ENCODE measurements at regions not wholly inside any gene's neighbourhood (a gene's known extent, or its start where the extent isn't known, plus 50 kb on each side); places are given as distances from the start of the nearest gene placed in this dataset.
"Not testable (repeated sequence)": the region's sequence is repeated elsewhere in the genome, so short reads cannot be mapped to it uniquely, and the experiment has no call there.

DNA sequence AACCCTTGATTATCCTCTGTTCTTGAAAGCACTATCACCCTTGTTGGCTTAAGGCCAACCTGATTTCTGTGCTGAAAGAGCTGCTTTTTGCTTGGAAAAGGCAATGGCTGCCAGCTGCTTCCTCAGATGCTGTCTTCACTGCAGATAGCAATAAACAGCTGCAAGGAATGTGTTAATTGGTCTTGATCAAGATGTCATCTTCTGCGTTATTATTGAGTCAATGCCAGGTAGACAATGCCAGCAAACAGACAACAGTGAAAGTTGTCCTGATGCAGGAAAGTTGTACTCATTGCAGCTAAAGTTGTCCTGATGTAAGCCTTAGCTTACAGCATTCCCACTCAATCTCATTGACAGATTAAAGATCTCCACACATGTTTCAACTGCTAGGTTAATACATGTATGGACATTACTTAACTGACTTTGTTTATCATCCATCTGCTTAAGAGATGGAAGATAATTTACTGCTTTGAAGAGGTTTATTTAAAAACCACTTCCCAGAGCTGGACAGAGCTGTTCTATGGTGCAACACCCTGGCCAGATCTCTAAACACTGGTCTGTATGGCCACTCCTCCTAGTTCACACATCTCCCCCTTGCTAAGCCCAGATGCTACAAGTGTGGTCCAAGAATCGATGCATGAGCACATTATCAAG lies 251.0 kb upstream of the MCTP2 start:
- Histone ChIP-seq H3K4me3 (no peak overlapping the region), H3K27ac (no peak overlapping the region)

- Histone ChIP-seq H3K4me3 (no peak overlapping the region), H3K27ac (no peak overlapping the region)
Measured at GRCh38 chr15:93974804-93975481, 256.4 kb upstream of the MCTP2 start.

- Histone ChIP-seq H3K4me3 (no peak overlapping the region), H3K27ac (no peak overlapping the region)
Measured at GRCh38 chr15:93973287-93973686, 258.1 kb upstream of the MCTP2 start.

- Histone ChIP-seq H3K4me3 (no peak overlapping the region), H3K27ac (no peak overlapping the region)
Measured at GRCh38 chr15:93968773-93969172, 262.6 kb upstream of the MCTP2 start.

DNA sequence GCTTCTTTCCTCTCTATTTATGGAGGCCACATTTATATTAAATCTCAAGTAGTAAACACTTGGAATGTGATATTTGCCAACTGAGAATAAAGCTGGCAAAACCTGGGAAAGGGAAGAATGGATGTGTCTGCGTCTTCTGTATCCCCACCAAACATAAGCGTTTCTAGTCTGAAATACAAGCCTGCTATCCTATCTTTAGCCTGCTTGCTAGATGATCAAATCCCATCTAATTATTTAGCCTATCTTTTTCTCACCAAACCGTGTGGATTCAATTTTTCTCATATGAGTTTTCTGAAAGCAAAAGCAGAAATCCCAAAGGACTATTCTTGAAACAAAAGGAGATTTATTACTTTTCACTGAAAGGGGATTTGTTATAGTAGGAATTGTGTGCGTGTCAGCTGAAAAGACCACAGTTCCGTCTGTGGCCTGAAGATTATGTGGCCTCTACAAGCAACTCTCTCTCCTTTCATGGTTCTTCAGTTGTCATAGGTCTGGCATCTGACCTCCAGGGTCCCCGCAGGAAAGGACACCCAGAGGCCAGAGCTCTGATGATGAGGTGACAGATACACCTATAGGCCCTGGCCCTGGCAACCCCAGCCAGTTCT lies 266.0 kb upstream of the MCTP2 start:
- H3K27ac ChIP-seq, result no peak overlapping the region
- no peak overlapping the region for H3K4me3 ChIP-seq

DNA sequence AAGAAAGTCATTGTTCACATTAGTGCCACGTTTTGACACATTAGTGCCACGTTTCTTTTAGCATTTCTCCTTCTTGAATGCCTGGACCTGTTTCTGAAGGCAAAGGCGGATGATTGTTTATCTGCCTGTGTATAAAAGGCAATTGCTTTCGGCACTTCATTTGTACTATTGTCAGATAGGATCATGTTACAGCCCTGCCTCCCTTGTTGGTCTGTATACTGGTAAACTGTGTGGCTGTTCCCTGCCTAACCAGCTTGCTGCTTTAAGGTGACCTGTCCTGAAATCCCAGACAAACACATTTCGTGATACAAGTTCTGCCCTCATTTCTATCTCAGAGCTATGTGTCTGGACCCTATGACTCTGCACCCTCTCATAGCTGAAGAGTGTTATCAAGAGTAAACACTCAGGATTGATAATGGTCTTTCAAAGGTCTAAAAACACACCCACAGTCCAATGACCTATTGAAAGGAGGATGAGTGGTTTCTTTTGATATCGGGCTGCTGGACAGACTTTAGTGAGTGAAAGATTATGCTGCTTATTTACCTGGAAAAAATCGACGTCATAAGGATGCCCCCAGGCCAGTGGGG lies 276.3 kb upstream of the MCTP2 start:
- H3K4me3 ChIP-seq, result no peak overlapping the region
- no peak overlapping the region for H3K27ac ChIP-seq

- Histone ChIP-seq H3K27ac (no peak overlapping the region), H3K4me3 (no peak overlapping the region)
Measured at GRCh38 chr15:93948726-93949125, 282.6 kb upstream of the MCTP2 start.

- no peak overlapping the region for H3K27ac ChIP-seq
Measured at GRCh38 chr15:93943586-93943985, 287.8 kb upstream of the MCTP2 start.

GRCh38 chr15:93942269-93942694 lies 289.1 kb upstream of the MCTP2 start:
- Histone ChIP-seq H3K4me3 (no peak overlapping the region), H3K27ac (peak overlapping the region in 1 of 21 experiments; percentile 38)

More at GRCh38 chr15:93943586-93943985, 287.8 kb upstream of the MCTP2 start:
- H3K4me3 ChIP-seq, result no peak overlapping the region

- peak overlapping the region in 1 of 21 experiments; percentile 38 for H3K27ac ChIP-seq
- no peak overlapping the region for H3K4me3 ChIP-seq
Measured at GRCh38 chr15:93941697-93942096, 289.7 kb upstream of the MCTP2 start.

DNA sequence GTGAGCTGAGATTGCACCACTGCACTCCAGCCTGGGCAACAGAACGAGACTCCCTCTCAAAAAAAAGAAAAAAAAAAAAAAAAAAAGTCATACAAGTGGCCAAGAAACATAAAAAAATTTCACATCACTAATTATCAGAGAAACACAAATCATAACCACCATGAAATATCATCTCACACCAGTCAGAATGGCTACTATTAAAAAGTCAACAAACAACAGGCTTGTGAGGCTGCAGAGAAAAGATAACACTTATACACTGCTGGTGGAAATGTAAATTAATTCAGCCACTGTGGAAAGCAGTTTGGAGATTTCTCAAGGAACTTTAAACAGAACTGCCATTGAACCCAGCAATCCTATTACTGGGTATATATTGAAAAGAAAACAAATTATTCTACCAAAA lies 291.1 kb upstream of the MCTP2 start:
- no peak overlapping the region for H3K4me3 ChIP-seq
- H3K27ac ChIP-seq, result no peak overlapping the region

DNA sequence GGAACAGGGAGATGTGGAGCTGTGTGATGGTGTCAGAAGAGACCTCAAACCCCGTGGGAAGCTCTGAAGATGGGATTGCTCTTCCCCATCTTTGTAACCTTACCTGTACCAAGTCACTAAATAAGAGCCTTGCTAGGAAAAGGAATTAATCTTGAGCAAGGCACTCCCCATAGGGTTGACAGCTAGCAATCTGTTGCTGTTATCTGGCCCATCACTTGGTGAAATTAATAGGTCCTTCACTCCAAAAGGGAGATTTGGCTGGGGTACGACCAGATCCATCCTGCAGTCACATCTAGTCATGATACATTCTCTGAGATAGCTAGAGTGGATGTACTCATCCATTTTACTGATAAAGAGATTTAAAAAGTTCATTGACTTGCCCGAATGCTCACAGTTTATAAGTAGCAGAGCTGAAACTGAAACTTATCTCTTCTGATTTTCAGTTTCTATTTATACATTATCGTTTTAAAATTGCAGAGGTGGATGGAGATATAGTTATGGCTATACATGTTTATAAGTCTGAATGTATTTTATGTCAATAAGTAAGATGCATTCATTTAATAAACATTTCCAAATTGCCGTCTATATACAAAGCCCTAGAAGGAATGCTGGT lies 299.1 kb upstream of the MCTP2 start:
- Histone ChIP-seq H3K4me3 (no peak overlapping the region), H3K27ac (no peak overlapping the region)

DNA sequence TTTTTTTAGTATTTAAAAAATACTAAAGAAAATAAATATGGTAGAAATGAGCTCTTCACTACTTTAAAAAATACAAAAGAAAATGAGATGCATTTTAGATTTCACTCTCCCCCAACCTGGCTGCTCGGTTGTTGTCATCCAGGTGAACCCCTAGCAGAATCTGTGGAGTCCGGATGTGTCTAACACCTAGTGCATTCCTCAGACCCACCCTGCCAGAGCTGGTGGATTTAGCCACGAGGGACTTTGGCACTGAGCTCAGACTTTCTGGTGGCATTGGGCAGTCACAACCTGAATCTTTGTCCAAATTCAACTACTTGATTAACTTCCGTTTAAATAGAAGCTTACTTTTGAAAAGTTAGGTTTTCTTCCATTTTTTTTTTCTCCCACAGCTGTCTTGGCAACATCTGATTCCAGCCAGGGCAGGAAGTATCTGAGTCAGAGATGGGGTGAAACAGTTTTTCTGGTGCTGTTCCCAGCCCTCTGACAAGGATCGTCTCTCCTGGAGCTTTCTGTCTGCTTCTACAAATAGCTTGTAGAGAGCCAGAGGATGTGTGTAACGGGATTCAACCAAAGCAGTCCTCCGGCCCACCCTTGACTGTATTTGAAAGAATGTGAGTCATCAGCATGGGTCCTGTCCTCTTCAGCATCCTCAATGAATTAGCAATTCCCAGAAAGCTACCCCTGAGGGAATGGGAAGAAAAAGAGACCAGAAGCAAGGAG lies 301.8 kb upstream of the MCTP2 start:
- H3K27ac ChIP-seq, result peak overlapping the region in 3 of 21 experiments; percentile 18 to 37 (median 33)
- H3K4me3 ChIP-seq, result no peak overlapping the region

GRCh38 chr15:93920204-93920603 lies 311.2 kb upstream of the MCTP2 start:
- Histone ChIP-seq H3K4me3 (no peak overlapping the region), H3K27ac (no peak overlapping the region)

DNA sequence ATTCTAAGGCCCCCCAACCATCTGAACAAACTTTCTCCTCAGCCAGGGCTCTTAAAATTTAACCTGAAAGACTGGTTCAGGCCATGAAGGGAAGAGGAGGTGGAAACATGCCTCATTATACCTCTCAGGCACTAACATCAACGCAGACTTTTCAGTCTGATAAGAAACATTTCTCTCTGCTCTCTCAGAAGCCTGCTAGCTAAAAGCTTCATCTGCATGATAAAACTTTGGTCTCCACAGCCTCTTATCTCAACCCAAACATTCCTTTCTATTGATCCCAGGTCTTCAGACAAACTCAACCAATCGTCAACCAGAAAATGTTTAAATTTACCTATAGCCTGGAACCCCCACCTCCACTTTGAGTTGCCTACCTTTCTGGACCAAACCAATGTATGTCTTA lies 312.6 kb upstream of the MCTP2 start:
- not testable (repeated sequence) for H3K27ac ChIP-seq, H3K4me3 ChIP-seq

GRCh38 chr15:93917181-93917580 lies 314.2 kb upstream of the MCTP2 start:
- Histone ChIP-seq H3K4me3 (no peak overlapping the region), H3K27ac (no peak overlapping the region)

- Histone ChIP-seq H3K27ac (no peak overlapping the region), H3K4me3 (no peak overlapping the region)
Measured at GRCh38 chr15:93913871-93914270, 317.5 kb upstream of the MCTP2 start.

GRCh38 chr15:93913310-93913709 lies 318.1 kb upstream of the MCTP2 start:
- Histone ChIP-seq H3K4me3 (no peak overlapping the region), H3K27ac (no peak overlapping the region)

- Histone ChIP-seq H3K27ac (no peak overlapping the region), H3K4me3 (peak overlapping the region in 2 of 7 experiments; percentile 13 to 21)
Measured at GRCh38 chr15:93900476-93901400, 330.6 kb upstream of the MCTP2 start.
